Activated CD4-positive, alpha-beta memory T cell treated with anti-CD3 and anti-CD28 coated beads, Interleukin-2, amount 10 ng/mL, durations not matched to agents 7 days and 5 days (primary cell): ENCODE measurements at regions not wholly inside any gene's neighbourhood (a gene's known extent, or its start where the extent isn't known, plus 50 kb on each side); places are given as distances from the start of the nearest gene placed in this dataset.
A peak's percentile ranks its signal among the peaks of the same experiment; 100 is the strongest.

Source experiments
- CTCF ChIA-PET: fragments of 350-600 bp; sonication (Branson Sonifier 250); formaldehyde crosslinking; loops from one replicate; lab custom pipeline; 2021; ENCODE audit warnings: antibody characterized with exemption, inconsistent platforms; lab: Charles Lee
- POLR2A ChIA-PET: fragments of 350-600 bp; sonication (Branson Sonifier 250); formaldehyde crosslinking; loops from one replicate; lab custom pipeline; 2021; ENCODE audit warnings: antibody characterized with exemption; lab: Charles Lee
- DNase-seq: peaks from one replicate; pipeline ENCODE4 v3.0.0-alpha.2; 2020
- H3K27ac Mint-ChIP-seq: one replicate; pipeline ENCODE4 v1.8.0; 2021; ENCODE audit warnings: mild to moderate bottlenecking, mixed read lengths
- H3K27me3 Mint-ChIP-seq: one replicate; pipeline ENCODE4 v1.8.0; 2021; ENCODE audit warnings: mixed read lengths
- H3K36me3 Mint-ChIP-seq: one replicate; pipeline ENCODE4 v1.8.0; 2021; ENCODE audit warnings: low read depth, mixed read lengths
- H3K4me1 Mint-ChIP-seq: one replicate; pipeline ENCODE4 v1.8.0; 2021; ENCODE audit warnings: mixed read lengths
- H3K4me3 Mint-ChIP-seq: one replicate; pipeline ENCODE4 v1.8.0; 2021; ENCODE audit warnings: mild to moderate bottlenecking, mixed read lengths
- H3K9me3 Mint-ChIP-seq: one replicate; pipeline ENCODE4 v1.8.0; 2021; ENCODE audit warnings: mixed read lengths

DNA sequence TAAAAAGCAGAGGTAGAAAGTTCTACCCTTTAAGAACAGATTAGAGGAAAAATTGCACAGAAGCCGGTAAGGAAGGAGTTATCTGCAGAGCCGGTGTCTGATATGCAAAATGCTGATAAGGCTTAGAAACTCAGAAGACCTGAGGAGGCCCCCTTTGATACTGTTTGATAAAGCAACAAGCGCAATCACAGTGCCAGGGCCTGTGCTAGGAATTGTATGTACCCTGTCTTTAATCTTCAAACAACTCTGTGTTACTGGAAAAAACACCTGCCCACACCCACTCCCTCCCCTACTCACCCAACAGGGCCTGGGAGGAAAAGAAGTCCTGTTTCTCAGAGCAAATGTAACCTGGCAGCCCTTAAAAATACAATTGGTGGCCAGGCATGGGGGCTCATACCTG lies 112.7 kb upstream of the FUT8 start:
- CTCF ChIA-PET = no interaction called here

DNA sequence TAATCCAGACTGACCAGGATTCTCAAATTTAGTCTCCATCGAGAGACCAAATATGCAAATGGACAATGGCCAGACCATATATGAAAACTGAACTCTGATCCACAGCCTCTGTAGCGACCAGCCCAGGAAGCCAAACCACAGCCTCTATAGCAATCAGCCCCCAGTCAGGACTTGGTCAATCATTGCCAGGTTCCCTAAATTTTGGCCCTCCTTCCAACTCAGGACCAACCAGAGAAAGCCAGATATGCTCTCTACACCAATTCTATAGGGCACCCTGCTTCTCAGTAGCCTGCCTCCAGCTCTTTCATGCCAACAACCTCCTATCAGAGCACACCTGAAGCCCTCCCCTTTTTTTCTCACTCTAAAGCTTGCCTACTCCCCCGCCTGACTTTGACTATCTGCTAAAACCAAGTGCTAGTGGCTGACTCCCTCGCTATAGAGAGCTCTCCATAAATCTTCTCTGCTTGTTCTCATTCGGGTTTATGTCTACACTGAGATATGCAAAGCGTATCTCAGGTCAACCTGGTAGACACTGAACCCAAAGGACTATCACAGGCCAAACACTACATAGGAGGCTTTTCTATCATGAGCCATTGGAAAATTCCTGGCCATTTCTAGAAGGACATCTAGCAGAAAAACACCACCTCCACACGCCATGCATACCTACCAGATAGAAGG lies 110.5 kb upstream of the FUT8 start:
- ChIA-PET POLR2A (interaction anchor here (0.6 to 5.4 kb wide), 7 partner anchors 14 to 110 kb away, joined by 3 to 34 read pairs (median 7); partner anchors contain the start of gene FUT8), CTCF (no interaction called here)
- no peaks in the 10 kb centered on the region for H3K27me3 Mint-ChIP-seq
- peak overlapping the region; percentile 2 for H3K4me3 Mint-ChIP-seq
- no peak for DNase-seq
- peaks cover 55% of the 10 kb centered on the region for H3K4me1 Mint-ChIP-seq
- H3K27ac Mint-ChIP-seq = peak overlapping the region; percentile 44
- no peaks in the 10 kb centered on the region for H3K9me3 Mint-ChIP-seq
- H3K36me3 Mint-ChIP-seq = peaks cover 7% of the 10 kb centered on the region

More for the DNA sequence above, 112.7 kb upstream of the FUT8 start:
- POLR2A ChIA-PET = no interaction called here
- no peaks in the 10 kb centered on the region for H3K27me3 Mint-ChIP-seq
- peaks cover 41% of the 10 kb centered on the region for H3K4me1 Mint-ChIP-seq
- H3K9me3 Mint-ChIP-seq = no peaks in the 10 kb centered on the region
- no peak overlapping the region for H3K4me3 Mint-ChIP-seq
- H3K36me3 Mint-ChIP-seq = peaks cover 3% of the 10 kb centered on the region
- no peak for DNase-seq
- no peak overlapping the region for H3K27ac Mint-ChIP-seq

DNA sequence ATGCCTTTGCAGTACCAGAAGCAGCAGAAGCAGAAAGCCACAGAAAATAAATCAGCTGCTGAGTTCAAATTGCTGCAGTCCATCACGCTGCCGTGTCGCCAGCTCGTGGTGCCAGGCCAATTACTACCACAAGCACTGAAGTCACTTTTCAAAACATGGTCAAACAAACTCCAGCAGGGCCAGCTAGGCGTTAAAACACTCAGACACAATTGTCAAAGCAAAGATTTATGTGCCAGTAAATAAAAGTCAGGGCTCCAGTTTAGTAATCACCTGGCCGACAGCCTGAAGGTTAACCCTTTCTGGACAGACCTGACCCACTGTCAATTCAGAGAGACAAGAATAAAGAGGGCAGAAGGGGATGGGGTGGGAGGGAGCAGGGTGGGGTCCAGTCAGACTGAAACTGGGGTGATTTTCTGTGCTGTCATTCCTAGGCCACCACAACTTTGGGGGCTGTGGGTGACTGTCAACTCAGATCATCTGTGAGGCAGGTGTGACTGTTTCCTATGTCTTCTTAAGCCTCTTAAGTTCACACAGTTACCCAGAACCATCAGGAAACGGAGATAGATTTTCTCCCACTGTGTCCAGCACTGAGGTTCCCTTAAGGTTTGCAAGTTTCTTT lies 109.8 kb upstream of the FUT8 start:
- peaks cover 7% of the 10 kb centered on the region for H3K36me3 Mint-ChIP-seq
- H3K27me3 Mint-ChIP-seq = no peaks in the 10 kb centered on the region
- POLR2A ChIA-PET = interaction anchor here (0.7 to 5.4 kb wide), 10 partner anchors 15 to 111 kb away, joined by 3 to 34 read pairs (median 6); partner anchors contain the start of gene FUT8
- peak overlapping the region; percentile 9 for H3K4me3 Mint-ChIP-seq
- peak overlapping the region; percentile 44 for H3K27ac Mint-ChIP-seq
- CTCF ChIA-PET = interaction anchor here (0.6 to 1.1 kb wide), 3 partner anchors 14 to 33 kb away, joined by 3 to 5 read pairs (median 3); no protein-coding TSS in a partner anchor
- DNase-seq = peak; percentile 64
- peaks cover 56% of the 10 kb centered on the region for H3K4me1 Mint-ChIP-seq
- H3K9me3 Mint-ChIP-seq = no peaks in the 10 kb centered on the region

- peak overlapping the region; percentile 9 for H3K4me3 Mint-ChIP-seq
- H3K27me3 Mint-ChIP-seq = no peaks in the 10 kb centered on the region
- peaks cover 56% of the 10 kb centered on the region for H3K4me1 Mint-ChIP-seq
- no peak for DNase-seq
- H3K27ac Mint-ChIP-seq = peak overlapping the region; percentile 44
- ChIA-PET CTCF (interaction anchor here (0.7 to 1.1 kb wide), 2 partner anchors 13 to 32 kb away, joined by 3 to 5 read pairs; no protein-coding TSS in a partner anchor), POLR2A (interaction anchor here (0.7 to 5.4 kb wide), 9 partner anchors 12 to 110 kb away, joined by 3 to 34 read pairs (median 7); partner anchors contain the start of gene FUT8)
- no peaks in the 10 kb centered on the region for H3K9me3 Mint-ChIP-seq
- H3K36me3 Mint-ChIP-seq = peaks cover 11% of the 10 kb centered on the region
Measured at GRCh38 chr14:65303190-65303898, 109.2 kb upstream of the FUT8 start.

DNA sequence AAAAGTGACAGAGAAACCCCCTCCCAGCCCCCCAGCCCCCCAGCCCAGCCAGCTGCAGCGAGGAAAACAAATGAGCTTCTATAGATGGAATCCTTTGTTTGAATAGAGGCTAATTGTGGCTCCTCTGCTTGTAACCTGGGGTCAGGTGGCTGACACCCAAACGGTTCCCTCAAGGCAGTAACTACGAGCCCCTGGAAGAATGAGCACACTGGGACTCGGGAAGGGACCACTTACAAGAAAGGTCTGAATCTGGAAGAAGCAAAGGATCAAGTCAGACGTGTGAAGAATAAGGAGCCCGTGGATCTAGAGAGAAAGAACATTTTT lies 108.7 kb upstream of the FUT8 start:
- Mint-ChIP-seq H3K36me3 (peaks cover 11% of the 10 kb centered on the region), H3K27ac (peak overlapping the region; percentile 44), H3K4me3 (no peak overlapping the region), H3K9me3 (no peaks in the 10 kb centered on the region), H3K4me1 (peaks cover 61% of the 10 kb centered on the region), H3K27me3 (no peaks in the 10 kb centered on the region)
- CTCF ChIA-PET = interaction anchor here (1.1 kb wide), 1 partner anchor 32 kb away, joined by 5 read pairs; no protein-coding TSS in a partner anchor
- POLR2A ChIA-PET = interaction anchor here (1.1 to 5.4 kb wide), 7 partner anchors 12 to 110 kb away, joined by 3 to 34 read pairs (median 7); partner anchors contain the start of gene FUT8
- no peak for DNase-seq

DNA sequence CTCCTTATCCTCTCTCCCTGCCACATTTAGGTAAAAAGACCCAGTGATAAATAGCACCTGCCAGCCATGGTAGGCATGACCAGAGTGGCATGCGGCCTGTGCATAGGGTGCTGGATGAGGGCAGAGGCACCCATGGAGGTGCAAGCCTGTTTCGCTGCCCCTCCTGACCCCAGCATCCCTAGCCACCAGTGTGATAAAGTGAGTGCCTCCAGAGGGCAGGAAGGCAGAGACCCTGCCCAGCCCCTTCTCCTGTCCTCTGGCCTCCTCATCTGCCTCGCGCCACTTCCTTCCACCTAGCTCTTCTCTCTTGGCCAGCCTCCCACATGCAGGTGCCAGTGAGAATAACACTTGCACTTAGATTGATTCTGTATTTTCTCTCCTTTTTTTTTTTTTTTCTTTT lies 108.3 kb upstream of the FUT8 start:
- ChIA-PET CTCF (no interaction called here), POLR2A (interaction anchor here (1.1 to 5.4 kb wide), 7 partner anchors 13 to 109 kb away, joined by 3 to 34 read pairs (median 7); partner anchors contain the start of gene FUT8)
- Mint-ChIP-seq H3K4me1 (peaks cover 62% of the 10 kb centered on the region), H3K9me3 (no peaks in the 10 kb centered on the region), H3K27me3 (no peaks in the 10 kb centered on the region), H3K36me3 (peaks cover 11% of the 10 kb centered on the region), H3K27ac (peak overlapping the region; percentile 52), H3K4me3 (no peak overlapping the region)
- no peak for DNase-seq

DNA sequence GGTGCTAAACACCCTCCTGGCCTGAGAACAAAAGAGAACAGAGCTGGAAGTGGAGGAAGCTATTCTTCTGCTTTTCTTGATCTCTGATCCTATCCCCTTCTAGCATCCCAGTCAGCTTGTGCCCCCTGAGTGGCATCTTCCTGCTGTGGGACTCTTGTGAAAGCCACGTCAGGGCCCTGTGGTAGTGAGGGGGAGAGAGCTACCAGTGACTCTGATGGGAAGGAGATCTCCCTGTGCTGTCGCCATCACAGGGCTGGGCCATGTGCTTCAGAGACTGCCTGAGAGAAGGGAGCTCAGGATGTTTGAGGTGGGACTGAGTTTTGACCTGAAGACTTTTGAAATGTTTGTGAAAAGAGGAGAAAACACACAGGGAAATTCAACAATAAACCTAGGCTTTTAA lies 107.6 kb upstream of the FUT8 start:
- Mint-ChIP-seq H3K27ac (no peak overlapping the region), H3K4me1 (peaks cover 60% of the 10 kb centered on the region), H3K9me3 (no peaks in the 10 kb centered on the region), H3K27me3 (no peaks in the 10 kb centered on the region), H3K4me3 (no peak overlapping the region), H3K36me3 (peaks cover 11% of the 10 kb centered on the region)
- ChIA-PET CTCF (no interaction called here), POLR2A (interaction anchor here (1.3 to 5.4 kb wide), 3 partner anchors 17 to 106 kb away, joined by 5 to 34 read pairs (median 7); no protein-coding TSS in a partner anchor)
- no peak for DNase-seq

DNA sequence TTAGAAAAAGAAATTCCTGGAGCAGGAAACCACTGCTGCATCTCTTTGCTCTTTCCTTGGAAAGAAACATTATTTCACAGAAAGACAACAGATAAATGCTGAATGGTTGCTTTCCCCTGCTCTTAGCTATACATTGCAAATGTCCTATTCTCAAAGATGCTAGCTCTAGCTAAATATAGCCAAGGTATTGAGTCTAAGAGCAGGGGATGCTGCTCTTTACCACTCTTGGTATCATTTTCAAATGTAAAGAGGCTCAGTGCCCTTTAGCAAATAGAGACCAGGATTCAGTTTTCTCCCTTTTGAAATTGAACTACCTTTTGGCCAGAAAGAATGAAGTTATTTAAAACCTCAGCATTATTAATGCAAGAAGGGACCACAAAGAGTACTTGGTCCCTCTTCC lies 104.0 kb upstream of the FUT8 start:
- POLR2A ChIA-PET = no interaction called here

DNA sequence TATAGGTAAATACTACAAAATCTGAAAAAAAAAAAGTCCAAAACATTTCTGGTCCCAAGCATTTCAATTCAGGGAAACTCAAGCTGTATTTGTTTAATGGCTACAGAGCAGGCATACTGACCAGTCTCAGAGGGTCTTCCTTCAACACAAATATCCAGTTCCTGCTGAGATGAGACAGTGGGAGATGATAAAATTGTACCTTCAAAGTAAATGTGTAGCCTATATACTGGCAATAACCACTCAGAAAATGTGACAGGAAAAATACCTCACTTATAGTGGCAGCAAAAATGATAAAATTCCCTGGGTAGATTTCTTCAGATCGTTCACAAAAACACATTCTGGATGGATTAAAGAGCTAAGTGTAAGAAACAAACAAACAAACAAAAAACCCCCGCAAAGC lies 102.0 kb upstream of the FUT8 start:
- no peaks in the 10 kb centered on the region for H3K9me3 Mint-ChIP-seq
- no peak overlapping the region for H3K4me3 Mint-ChIP-seq
- CTCF ChIA-PET = no interaction called here
- DNase-seq = no peak
- POLR2A ChIA-PET = no interaction called here
- peaks cover 6% of the 10 kb centered on the region for H3K36me3 Mint-ChIP-seq
- peaks cover 29% of the 10 kb centered on the region for H3K4me1 Mint-ChIP-seq
- H3K27me3 Mint-ChIP-seq = no peaks in the 10 kb centered on the region
- H3K27ac Mint-ChIP-seq = no peak overlapping the region

More for the DNA sequence above, 104.0 kb upstream of the FUT8 start:
- H3K4me3 Mint-ChIP-seq = no peak overlapping the region
- no peak for DNase-seq
- H3K27ac Mint-ChIP-seq = no peak overlapping the region
- peaks cover 11% of the 10 kb centered on the region for H3K36me3 Mint-ChIP-seq
- no peaks in the 10 kb centered on the region for H3K9me3 Mint-ChIP-seq
- no peaks in the 10 kb centered on the region for H3K27me3 Mint-ChIP-seq
- peaks cover 36% of the 10 kb centered on the region for H3K4me1 Mint-ChIP-seq
- CTCF ChIA-PET = no interaction called here

DNA sequence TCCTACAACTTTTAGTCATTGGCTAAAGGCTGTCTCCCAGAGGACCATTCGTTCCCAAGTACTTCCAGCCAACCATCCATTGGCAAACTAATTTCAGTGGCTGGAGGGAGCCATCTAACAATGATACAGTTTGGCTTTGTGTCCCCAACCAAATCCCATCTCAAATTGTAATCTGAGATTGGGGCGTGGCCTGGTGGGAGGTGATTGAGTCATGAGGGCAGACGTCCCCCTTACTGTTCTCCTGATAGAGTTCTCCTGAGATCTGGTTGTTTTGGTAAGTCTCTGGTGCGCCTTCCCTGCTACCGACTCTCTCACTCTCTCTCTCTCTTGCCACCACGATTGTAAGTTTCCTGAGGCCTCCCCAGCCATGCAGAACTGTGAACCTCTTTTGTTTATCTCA lies 99.7 kb upstream of the FUT8 start:
- CTCF ChIA-PET = no interaction called here

GRCh38 chr14:65318636-65319506 lies 93.7 kb upstream of the FUT8 start:
- H3K36me3 Mint-ChIP-seq = peaks cover 9% of the 10 kb centered on the region
- no peak overlapping the region for H3K27ac Mint-ChIP-seq
- CTCF ChIA-PET = interaction anchor here (1.3 to 1.7 kb wide), 2 partner anchors 10 to 93 kb away, joined by 3 to 5 read pairs; no protein-coding TSS in a partner anchor
- POLR2A ChIA-PET = interaction anchor here (0.7 to 3.8 kb wide), 8 partner anchors 17 to 93 kb away, joined by 3 to 25 read pairs (median 3); no protein-coding TSS in a partner anchor
- DNase-seq = no peak
- no peak overlapping the region for H3K4me3 Mint-ChIP-seq
- no peaks in the 10 kb centered on the region for H3K27me3 Mint-ChIP-seq
- H3K4me1 Mint-ChIP-seq = peaks cover 60% of the 10 kb centered on the region
- peaks cover 6% of the 10 kb centered on the region for H3K9me3 Mint-ChIP-seq

More for the DNA sequence above, 99.7 kb upstream of the FUT8 start:
- Mint-ChIP-seq H3K4me1 (peaks cover 28% of the 10 kb centered on the region), H3K4me3 (no peak overlapping the region), H3K27ac (no peak overlapping the region), H3K36me3 (peaks cover 13% of the 10 kb centered on the region), H3K9me3 (peaks cover 6% of the 10 kb centered on the region), H3K27me3 (no peaks in the 10 kb centered on the region)
- no peak for DNase-seq
- POLR2A ChIA-PET = no interaction called here
